ENCODE measurements at regions not wholly inside any gene's neighbourhood (a gene's known extent, or its start where the extent isn't known, plus 50 kb on each side); places are given as distances from the start of the nearest gene placed in this dataset.

DNA sequence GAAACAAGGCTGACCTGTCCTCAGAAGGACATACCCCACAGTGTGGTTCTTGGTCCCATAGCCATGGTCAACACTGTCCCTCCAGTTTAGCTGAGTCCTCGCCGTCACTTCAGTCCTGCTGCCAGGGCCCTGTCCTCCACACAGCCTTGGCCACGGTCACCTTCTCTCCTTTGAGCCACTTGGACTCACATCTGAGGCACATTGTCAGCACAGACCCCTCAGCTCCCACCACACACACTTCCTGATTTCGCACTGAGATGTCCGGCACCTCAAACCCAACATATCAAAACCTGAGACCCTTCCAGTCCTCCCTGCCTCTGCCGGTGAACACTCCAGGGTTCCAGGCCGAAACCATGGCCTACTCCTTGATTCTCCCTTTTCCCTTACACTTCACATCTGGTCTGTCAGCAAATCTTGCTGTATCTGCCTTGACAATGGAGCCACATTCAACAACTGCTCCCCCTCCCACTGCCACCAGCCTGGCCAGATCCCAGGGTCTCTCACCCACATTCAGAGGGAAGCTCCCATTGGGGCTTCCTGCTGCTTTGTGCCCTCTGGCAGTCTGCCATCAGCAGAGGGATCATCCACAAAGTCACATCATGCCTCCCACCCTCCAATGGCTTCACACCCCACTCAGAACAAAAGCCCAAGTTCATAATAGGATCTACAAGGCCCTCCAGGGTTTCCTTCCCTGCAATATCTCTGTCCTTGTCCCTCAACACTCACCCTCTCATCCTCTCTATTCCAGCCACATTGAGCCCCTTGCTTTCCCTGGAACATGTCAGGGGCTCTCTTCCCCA, 219.6 kb upstream of the SHH start:
- no peak for TF ChIP-seq EZH2phosphoT487 (conservative IDR thresholded peaks at IDR 0.05; ENCODE audit: low read length)
- TF ChIP-seq, protein P1, sequence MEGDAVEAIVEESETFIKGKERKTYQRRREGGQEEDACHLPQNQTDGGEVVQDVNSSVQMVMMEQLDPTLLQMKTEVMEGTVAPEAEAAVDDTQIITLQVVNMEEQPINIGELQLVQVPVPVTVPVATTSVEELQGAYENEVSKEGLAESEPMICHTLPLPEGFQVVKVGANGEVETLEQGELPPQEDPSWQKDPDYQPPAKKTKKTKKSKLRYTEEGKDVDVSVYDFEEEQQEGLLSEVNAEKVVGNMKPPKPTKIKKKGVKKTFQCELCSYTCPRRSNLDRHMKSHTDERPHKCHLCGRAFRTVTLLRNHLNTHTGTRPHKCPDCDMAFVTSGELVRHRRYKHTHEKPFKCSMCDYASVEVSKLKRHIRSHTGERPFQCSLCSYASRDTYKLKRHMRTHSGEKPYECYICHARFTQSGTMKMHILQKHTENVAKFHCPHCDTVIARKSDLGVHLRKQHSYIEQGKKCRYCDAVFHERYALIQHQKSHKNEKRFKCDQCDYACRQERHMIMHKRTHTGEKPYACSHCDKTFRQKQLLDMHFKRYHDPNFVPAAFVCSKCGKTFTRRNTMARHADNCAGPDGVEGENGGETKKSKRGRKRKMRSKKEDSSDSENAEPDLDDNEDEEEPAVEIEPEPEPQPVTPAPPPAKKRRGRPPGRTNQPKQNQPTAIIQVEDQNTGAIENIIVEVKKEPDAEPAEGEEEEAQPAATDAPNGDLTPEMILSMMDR (IDR thresholded peaks at IDR 0.05; ENCODE audit: insufficient read depth, low read length, poor library complexity, severe bottlenecking), result no peak
